Mesodermal cell (in vitro differentiated cells): ENCODE measurements at regions not wholly inside any gene's neighbourhood (a gene's known extent, or its start where the extent isn't known, plus 50 kb on each side); places are given as distances from the start of the nearest gene placed in this dataset.

Source experiments
- H3K27ac ChIP-seq: 2 replicates; pipeline ENCODE4 v1.7.0; 2013; ENCODE audit warnings: mild to moderate bottlenecking, low read depth, low read length, moderate library complexity; ENCODE audit not compliant: severe bottlenecking
- H3K36me3 ChIP-seq: 2 replicates; pipeline ENCODE4 v1.7.1; 2013; ENCODE audit warnings: mild to moderate bottlenecking, low read length, moderate library complexity; ENCODE audit not compliant: control insufficient read depth, insufficient read depth
- H3K4me1 ChIP-seq: one replicate; pipeline ENCODE4 v1.7.1; 2013; ENCODE audit warnings: mild to moderate bottlenecking, low read length; ENCODE audit not compliant: insufficient read depth, control insufficient read depth, poor library complexity, severe bottlenecking
- H3K4me3 ChIP-seq: 2 replicates; pipeline ENCODE4 v1.7.0; 2013; ENCODE audit warnings: low read length, control low read depth, mild to moderate bottlenecking; ENCODE audit not compliant: insufficient read depth, poor library complexity, severe bottlenecking; ENCODE audit errors: extremely low read depth
- H3K9me3 ChIP-seq: 2 replicates; pipeline ENCODE4 v1.7.1; 2013; ENCODE audit warnings: mild to moderate bottlenecking, low read length, moderate library complexity; ENCODE audit not compliant: control insufficient read depth
- WGBS, 2 experiments: methylation state at CpG; one replicate each; pipeline ENCODE4 v1.1.5; 2013; ENCODE audit warnings: missing lambda C conversion rate in 2 of 2; ENCODE audit not compliant: insufficient coverage in 2 of 2; 5-methylcytosine and 5-hydroxymethylcytosine counted together

GRCh38 chr16:85466989-85467388 lies 146.1 kb upstream of the GSE1 start:
- Histone ChIP-seq H3K27ac (no peak overlapping the region), H3K9me3 (no peaks in the 10 kb centered on the region), H3K36me3 (no peaks in the 10 kb centered on the region), H3K4me1 (peaks cover 7% of the 10 kb centered on the region), H3K4me3 (no peak overlapping the region)
- WGBS, 2 experiments, result 95 to 97% methylated on average over 10 to 11 of the region's 12 CpGs

GRCh38 chr16:85469929-85470590 lies 143.1 kb upstream of the GSE1 start:
- Histone ChIP-seq H3K4me1 (peaks cover 27% of the 10 kb centered on the region), H3K36me3 (no peaks in the 10 kb centered on the region), H3K27ac (no peak overlapping the region), H3K4me3 (no peak overlapping the region), H3K9me3 (no peaks in the 10 kb centered on the region)
- WGBS, 2 experiments, result 91 to 94% methylated on average over 15 to 18 of the region's 20 CpGs

DNA sequence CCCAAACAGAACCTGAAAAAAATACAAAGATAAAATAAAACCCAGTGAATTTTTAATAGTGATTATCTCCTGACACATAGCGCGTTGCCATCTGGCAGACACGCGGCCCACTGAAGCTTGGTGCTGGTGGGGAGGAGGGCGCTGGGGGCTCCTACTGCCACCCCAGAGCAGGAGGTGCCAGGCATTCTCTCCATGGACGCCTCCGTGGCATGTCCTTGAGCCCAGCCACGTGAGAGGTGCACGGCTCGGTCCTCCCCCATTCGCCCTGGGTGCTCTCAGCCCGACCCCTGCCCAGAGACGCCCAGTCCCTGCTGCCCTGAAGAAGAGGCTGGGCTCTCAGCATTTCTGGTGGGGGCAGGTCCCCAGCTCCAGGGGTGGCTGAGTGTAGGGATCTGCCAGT lies 142.2 kb upstream of the GSE1 start:
- no peaks in the 10 kb centered on the region for H3K9me3 ChIP-seq
- whole genome bisulfite sequencing, 2 experiments, result 88 to 92% methylated on average over 11 to 13 of the region's 13 CpGs
- no peak overlapping the region for H3K4me3 ChIP-seq
- no peak overlapping the region for H3K27ac ChIP-seq
- H3K4me1 ChIP-seq, result peaks cover 31% of the 10 kb centered on the region
- no peaks in the 10 kb centered on the region for H3K36me3 ChIP-seq

GRCh38 chr16:85471469-85472431 lies 141.4 kb upstream of the GSE1 start:
- no peak overlapping the region for H3K27ac ChIP-seq
- peaks cover 28% of the 10 kb centered on the region for H3K4me1 ChIP-seq
- 96 to 97% methylated on average over 14 to 15 of the region's 15 CpGs for WGBS, 2 experiments
- H3K36me3 ChIP-seq, result no peaks in the 10 kb centered on the region
- no peaks in the 10 kb centered on the region for H3K9me3 ChIP-seq
- no peak overlapping the region for H3K4me3 ChIP-seq

DNA sequence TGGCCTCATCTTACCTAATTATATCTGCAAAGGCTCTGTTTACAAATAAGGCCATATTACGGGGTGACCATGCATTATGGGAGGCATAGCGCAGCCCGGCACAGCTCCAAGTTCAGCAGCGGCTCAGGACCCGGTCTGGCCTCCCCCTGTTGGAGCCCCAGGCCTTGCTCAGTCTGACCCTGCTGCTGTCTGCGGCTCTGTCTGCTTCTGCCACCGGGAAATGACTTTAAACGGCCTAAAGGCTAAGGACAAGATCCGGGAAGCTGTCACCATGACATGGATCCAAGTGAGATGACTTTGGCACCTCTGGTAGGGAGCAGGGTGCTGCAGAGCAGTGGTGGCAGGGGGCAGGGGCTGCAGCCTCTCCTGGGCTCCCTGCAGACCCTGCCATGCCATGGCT lies 140.6 kb upstream of the GSE1 start:
- Histone ChIP-seq H3K27ac (peak overlapping the region; percentile 23), H3K36me3 (no peaks in the 10 kb centered on the region), H3K9me3 (no peaks in the 10 kb centered on the region), H3K4me3 (no peak overlapping the region), H3K4me1 (peaks cover 28% of the 10 kb centered on the region)
- 88 to 95% methylated on average over 9 of the region's 9 CpGs for WGBS, 2 experiments

GRCh38 chr16:85473323-85473722 lies 139.8 kb upstream of the GSE1 start:
- Histone ChIP-seq H3K4me3 (no peak overlapping the region), H3K9me3 (no peaks in the 10 kb centered on the region), H3K27ac (peak overlapping the region; percentile 5), H3K36me3 (no peaks in the 10 kb centered on the region), H3K4me1 (peaks cover 28% of the 10 kb centered on the region)
- WGBS, 2 experiments, result 48 to 51% methylated on average over 8 of the region's 8 CpGs

DNA sequence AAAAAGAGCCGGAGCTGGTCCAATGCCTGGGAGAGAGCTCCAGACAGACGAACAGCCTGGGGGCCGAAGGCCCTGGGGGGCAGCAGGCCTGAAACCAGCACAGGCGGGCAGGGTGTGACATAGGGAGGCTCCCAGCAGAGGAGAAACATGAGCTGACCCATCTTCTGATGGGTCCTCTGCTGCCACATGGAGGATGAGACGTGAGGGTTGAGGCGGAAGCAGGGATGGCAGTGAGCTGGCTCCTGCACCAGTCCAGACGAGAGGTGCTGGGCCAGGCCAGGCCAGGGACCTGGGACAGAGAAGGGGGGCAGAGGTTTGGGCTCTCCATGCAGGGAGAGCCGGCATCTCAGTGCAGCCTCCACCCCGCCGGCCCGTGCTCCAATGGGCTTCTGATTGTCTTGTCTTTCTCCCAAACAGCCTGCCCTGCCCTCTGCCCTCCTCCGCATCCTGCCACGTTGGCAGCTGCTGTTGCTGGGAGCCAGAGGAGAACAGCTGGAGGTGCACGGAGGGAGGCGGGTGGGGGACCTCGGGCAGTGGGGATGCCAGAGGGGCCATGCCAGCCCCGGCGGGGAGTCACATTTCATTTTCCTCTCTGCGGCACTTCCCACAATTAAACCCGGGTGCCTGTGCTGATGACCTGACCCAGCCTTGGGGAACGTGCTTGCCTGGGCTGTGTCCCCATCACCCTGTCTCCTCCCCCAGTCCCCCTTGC lies 139.1 kb upstream of the GSE1 start:
- peak overlapping the region; percentile 67 for H3K27ac ChIP-seq
- 49 to 50% methylated on average over 15 to 18 of the region's 21 CpGs for WGBS, 2 experiments
- no peaks in the 10 kb centered on the region for H3K9me3 ChIP-seq
- H3K4me3 ChIP-seq, result no peak overlapping the region
- H3K4me1 ChIP-seq, result peaks cover 28% of the 10 kb centered on the region
- no peaks in the 10 kb centered on the region for H3K36me3 ChIP-seq

DNA sequence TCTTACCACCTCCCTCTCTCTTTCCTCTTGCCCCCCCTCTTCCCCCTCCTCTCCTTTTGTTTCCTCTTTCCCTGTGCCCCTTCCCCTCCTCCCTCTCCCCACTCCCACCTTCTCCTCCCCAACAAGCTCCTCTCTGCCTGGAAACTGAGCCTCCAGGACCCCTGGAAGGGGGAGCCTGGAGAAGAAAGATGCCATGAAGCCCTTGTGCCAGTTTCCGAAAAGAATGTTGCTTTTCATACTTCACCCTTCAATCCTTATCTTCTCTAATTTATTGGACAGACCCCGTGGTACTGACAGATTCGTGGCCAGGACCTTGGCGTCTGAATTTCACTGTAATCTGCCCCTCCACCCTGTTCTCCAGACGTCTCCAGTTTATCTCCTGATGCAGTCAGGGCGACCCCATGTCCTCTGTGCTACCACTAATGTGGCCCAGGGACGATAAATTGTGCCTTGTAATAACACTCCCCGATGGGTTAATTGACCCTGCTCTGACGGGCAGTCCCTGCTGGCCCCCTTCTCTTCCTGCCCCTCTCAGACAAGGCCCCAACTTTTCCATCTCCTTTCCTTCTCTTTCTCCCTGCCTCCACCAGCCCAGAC lies 138.4 kb upstream of the GSE1 start:
- Histone ChIP-seq H3K27ac (peak overlapping the region; percentile 67), H3K4me3 (no peak overlapping the region), H3K9me3 (no peaks in the 10 kb centered on the region), H3K4me1 (peaks cover 28% of the 10 kb centered on the region), H3K36me3 (no peaks in the 10 kb centered on the region)
- WGBS, 2 experiments, result 66 to 74% methylated on average over 9 of the region's 9 CpGs

DNA sequence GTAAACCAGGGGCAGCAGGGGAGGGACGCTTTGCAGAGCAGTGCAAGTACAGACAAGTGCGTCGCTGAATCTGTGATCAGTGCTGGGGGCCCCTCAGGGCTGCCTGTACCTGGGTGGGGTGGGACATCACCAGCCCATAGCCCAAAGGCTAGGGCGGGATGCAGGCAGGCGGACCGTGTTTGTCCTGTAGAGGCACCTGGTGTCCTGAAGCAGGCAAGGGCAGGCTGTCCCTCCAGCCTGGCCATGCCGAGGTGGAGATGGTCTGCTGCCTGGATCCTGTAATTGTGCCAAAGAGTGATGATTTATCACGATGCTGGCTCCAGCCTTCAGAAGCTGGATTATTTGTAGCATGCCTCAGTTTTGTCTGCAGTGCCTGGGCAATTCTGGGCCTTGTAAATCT lies 137.9 kb upstream of the GSE1 start:
- Histone ChIP-seq H3K4me1 (peaks cover 28% of the 10 kb centered on the region), H3K36me3 (no peaks in the 10 kb centered on the region), H3K9me3 (no peaks in the 10 kb centered on the region), H3K27ac (peak overlapping the region; percentile 67), H3K4me3 (no peak overlapping the region)
- WGBS, 2 experiments, result 77 to 95% methylated on average over 5 to 8 of the region's 8 CpGs

GRCh38 chr16:85475691-85476300 lies 137.3 kb upstream of the GSE1 start:
- Histone ChIP-seq H3K4me1 (peaks cover 28% of the 10 kb centered on the region), H3K9me3 (no peaks in the 10 kb centered on the region), H3K27ac (peak overlapping the region; percentile 23), H3K36me3 (no peaks in the 10 kb centered on the region), H3K4me3 (no peak overlapping the region)
- WGBS, 2 experiments, result 94% methylated on average over 22 of the region's 22 CpGs
